ENCODE measurements at regions not wholly inside any gene's neighbourhood (a gene's known extent, or its start where the extent isn't known, plus 50 kb on each side); places are given as distances from the start of the nearest gene placed in this dataset.

DNA sequence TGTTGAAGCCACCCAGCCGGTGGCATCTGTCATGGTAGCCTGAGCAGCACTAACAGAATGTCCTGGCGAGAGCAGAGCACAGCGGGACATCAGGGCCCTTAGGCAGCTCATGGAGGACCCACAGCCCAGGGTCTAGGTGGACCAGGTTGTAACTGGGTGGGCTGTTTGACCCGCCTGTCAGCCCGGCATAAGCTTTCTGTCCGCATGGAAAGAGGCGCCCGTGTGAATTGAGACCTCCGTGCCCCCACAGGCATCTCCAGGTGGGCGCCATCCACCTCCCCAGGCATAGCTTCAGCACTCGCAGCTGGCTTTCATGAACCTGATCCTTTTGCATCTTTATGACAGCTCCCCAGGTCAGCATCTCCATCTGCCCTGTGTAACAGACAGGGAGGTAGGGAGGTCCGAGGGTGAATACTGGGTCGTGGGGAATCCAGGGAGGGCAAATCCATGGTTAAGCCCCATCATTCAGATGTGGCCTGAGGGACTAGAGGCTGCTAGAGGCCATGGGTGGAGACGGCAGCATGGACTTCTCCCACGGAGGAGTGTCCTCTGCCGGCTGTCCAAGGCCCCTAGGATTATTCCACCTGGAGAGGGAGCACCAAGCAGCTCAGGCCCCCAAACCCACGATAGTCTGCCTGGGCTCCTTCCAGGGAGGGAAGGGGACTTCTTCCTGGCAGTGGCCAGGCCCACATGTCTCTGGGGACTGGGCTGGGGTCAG lies 371.6 kb upstream of the MKI67 start:
- no peaks in the 10 kb centered on the region for H3K27me3 ChIP-seq (ENCODE audit: insufficient read depth, low read depth, low read length)
- no peaks in the 10 kb centered on the region for H4K20me1 ChIP-seq (ENCODE audit: insufficient read depth)
- no peaks in the 10 kb centered on the region for H3K9me3 ChIP-seq (ENCODE audit: low read length)
- H3K4me2 ChIP-seq (ENCODE audit: low read length): no peak overlapping the region
- no peak overlapping the region for H2AFZ ChIP-seq (ENCODE audit: low read depth, low read length)
- H3K79me2 ChIP-seq (replicated peaks; ENCODE audit: insufficient read depth, low read length): no peaks in the 10 kb centered on the region
- no peak overlapping the region for H3K9ac ChIP-seq (ENCODE audit: low read length)
- no peaks in the 10 kb centered on the region for H3K36me3 ChIP-seq (ENCODE audit: insufficient read depth, low read length)
- H3K27ac ChIP-seq (ENCODE audit: low read length): no peak overlapping the region
- H3F3A ChIP-seq (ENCODE audit: insufficient read depth, low read length, poor library complexity, severe bottlenecking): no peaks in the 10 kb centered on the region
- no peak for TF ChIP-seq EP300 (conservative IDR thresholded peaks at IDR 0.05; ENCODE audit: poor library complexity, severe bottlenecking)
- TF ChIP-seq RAD21 (conservative IDR thresholded peaks at IDR 0.05): no peak
- TF ChIP-seq, protein P1, sequence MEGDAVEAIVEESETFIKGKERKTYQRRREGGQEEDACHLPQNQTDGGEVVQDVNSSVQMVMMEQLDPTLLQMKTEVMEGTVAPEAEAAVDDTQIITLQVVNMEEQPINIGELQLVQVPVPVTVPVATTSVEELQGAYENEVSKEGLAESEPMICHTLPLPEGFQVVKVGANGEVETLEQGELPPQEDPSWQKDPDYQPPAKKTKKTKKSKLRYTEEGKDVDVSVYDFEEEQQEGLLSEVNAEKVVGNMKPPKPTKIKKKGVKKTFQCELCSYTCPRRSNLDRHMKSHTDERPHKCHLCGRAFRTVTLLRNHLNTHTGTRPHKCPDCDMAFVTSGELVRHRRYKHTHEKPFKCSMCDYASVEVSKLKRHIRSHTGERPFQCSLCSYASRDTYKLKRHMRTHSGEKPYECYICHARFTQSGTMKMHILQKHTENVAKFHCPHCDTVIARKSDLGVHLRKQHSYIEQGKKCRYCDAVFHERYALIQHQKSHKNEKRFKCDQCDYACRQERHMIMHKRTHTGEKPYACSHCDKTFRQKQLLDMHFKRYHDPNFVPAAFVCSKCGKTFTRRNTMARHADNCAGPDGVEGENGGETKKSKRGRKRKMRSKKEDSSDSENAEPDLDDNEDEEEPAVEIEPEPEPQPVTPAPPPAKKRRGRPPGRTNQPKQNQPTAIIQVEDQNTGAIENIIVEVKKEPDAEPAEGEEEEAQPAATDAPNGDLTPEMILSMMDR (IDR thresholded peaks at IDR 0.05; ENCODE audit: poor library complexity, severe bottlenecking): no peak
- no peak for TF ChIP-seq TAF1 (IDR thresholded peaks at IDR 0.05; ENCODE audit: low read depth)
- no peak for TF ChIP-seq SMC3 (conservative IDR thresholded peaks at IDR 0.05; ENCODE audit: poor library complexity)
- TF ChIP-seq POLR2AphosphoS5 (IDR thresholded peaks at IDR 0.05): no peak
- TF ChIP-seq, protein P2, sequence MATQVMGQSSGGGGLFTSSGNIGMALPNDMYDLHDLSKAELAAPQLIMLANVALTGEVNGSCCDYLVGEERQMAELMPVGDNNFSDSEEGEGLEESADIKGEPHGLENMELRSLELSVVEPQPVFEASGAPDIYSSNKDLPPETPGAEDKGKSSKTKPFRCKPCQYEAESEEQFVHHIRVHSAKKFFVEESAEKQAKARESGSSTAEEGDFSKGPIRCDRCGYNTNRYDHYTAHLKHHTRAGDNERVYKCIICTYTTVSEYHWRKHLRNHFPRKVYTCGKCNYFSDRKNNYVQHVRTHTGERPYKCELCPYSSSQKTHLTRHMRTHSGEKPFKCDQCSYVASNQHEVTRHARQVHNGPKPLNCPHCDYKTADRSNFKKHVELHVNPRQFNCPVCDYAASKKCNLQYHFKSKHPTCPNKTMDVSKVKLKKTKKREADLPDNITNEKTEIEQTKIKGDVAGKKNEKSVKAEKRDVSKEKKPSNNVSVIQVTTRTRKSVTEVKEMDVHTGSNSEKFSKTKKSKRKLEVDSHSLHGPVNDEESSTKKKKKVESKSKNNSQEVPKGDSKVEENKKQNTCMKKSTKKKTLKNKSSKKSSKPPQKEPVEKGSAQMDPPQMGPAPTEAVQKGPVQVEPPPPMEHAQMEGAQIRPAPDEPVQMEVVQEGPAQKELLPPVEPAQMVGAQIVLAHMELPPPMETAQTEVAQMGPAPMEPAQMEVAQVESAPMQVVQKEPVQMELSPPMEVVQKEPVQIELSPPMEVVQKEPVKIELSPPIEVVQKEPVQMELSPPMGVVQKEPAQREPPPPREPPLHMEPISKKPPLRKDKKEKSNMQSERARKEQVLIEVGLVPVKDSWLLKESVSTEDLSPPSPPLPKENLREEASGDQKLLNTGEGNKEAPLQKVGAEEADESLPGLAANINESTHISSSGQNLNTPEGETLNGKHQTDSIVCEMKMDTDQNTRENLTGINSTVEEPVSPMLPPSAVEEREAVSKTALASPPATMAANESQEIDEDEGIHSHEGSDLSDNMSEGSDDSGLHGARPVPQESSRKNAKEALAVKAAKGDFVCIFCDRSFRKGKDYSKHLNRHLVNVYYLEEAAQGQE (IDR thresholded peaks at IDR 0.05; ENCODE audit: borderline replicate concordance): no peak
- TF ChIP-seq MXI1 (conservative IDR thresholded peaks at IDR 0.05; ENCODE audit: poor library complexity, severe bottlenecking): no peak
- TF ChIP-seq EZH2 (IDR thresholded peaks at IDR 0.05; ENCODE audit: borderline replicate concordance, insufficient read depth, low read length, poor library complexity, severe bottlenecking): no peak
- H3K4me3 ChIP-seq (ENCODE audit: low read length): no peak overlapping the region
- H3K9me2 ChIP-seq (ENCODE audit: insufficient read depth, low read length): no peaks in the 10 kb centered on the region

DNA sequence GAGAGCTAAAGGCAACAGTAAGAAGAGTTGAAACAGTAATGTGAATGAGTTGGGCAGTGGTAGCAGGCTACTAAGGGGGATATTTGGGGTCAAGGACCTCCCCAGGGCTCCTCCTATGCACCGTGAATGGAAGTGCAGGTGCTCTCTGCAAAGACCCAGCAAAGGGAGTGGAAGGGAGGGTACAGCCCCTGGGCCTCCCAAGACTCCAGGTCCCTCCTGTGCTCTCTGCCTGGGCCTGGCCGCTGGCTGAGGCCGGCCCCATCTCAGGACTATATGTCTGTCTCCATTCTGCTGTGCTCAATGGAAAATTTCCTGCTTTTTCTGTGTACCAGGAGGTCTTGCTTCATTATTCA lies 372.1 kb upstream of the MKI67 start:
- Histone ChIP-seq H3K9me3 (ENCODE audit: low read length) (no peaks in the 10 kb centered on the region), H3K27me3 (ENCODE audit: insufficient read depth, low read depth, low read length) (no peaks in the 10 kb centered on the region), H3K27ac (ENCODE audit: low read length) (no peak overlapping the region), H3K79me2 (replicated peaks; ENCODE audit: insufficient read depth, low read length) (no peaks in the 10 kb centered on the region), H2AFZ (ENCODE audit: low read depth, low read length) (no peak overlapping the region), H3F3A (ENCODE audit: insufficient read depth, low read length, poor library complexity, severe bottlenecking) (no peaks in the 10 kb centered on the region), H4K20me1 (ENCODE audit: insufficient read depth) (no peaks in the 10 kb centered on the region), H3K36me3 (ENCODE audit: insufficient read depth, low read length) (no peaks in the 10 kb centered on the region), H3K4me3 (ENCODE audit: low read length) (no peak overlapping the region), H3K9ac (ENCODE audit: low read length) (no peak overlapping the region), H3K9me2 (ENCODE audit: insufficient read depth, low read length) (no peaks in the 10 kb centered on the region), H3K4me2 (ENCODE audit: low read length) (no peak overlapping the region)
- TF ChIP-seq EZH2 (IDR thresholded peaks at IDR 0.05; ENCODE audit: borderline replicate concordance, insufficient read depth, low read length, poor library complexity, severe bottlenecking): no peak
- no peak for TF ChIP-seq MXI1 (conservative IDR thresholded peaks at IDR 0.05; ENCODE audit: poor library complexity, severe bottlenecking)
- TF ChIP-seq RAD21 (conservative IDR thresholded peaks at IDR 0.05): no peak
- TF ChIP-seq, protein P2 (IDR thresholded peaks at IDR 0.05; ENCODE audit: borderline replicate concordance): no peak
- TF ChIP-seq TAF1 (IDR thresholded peaks at IDR 0.05; ENCODE audit: low read depth): no peak
